Activated CD4-positive, alpha-beta T cell treated with anti-CD3 and anti-CD28 coated beads, Interleukin-10, Interleukin-2, amounts not matched to agents 100 ng/mL and 50 ng/mL, durations not matched to agents 16 hours and 8 hours (primary cell): ENCODE measurements at regions not wholly inside any gene's neighbourhood (a gene's known extent, or its start where the extent isn't known, plus 50 kb on each side); places are given as distances from the start of the nearest gene placed in this dataset.
"Not testable (repeated sequence)": the region's sequence is repeated elsewhere in the genome, so short reads cannot be mapped to it uniquely, and the experiment has no call there.

Experiments used
- DNase-seq: peaks from one replicate; pipeline ENCODE4 v3.0.0-alpha.2; 2020

- DNase-seq = no peak
These were observed 517.6 kb upstream of the CCDC179 start for GRCh38 chr11:23377909-23378308.

- no peak for DNase-seq
These were observed 530.8 kb upstream of the CCDC179 start for GRCh38 chr11:23391031-23391430.

GRCh38 chr11:23398052-23398451 is 537.8 kb upstream of the CCDC179 start:
- DNase-seq = no peak

- no peak for DNase-seq
These were observed 539.7 kb upstream of the CCDC179 start for GRCh38 chr11:23399995-23400394.

GRCh38 chr11:23403210-23404185 is 543.2 kb upstream of the CCDC179 start:
- DNase-seq = no peak

GRCh38 chr11:23404225-23405160 is 544.2 kb upstream of the CCDC179 start:
- DNase-seq = no peak

GRCh38 chr11:23405350-23405937 is 545.2 kb upstream of the CCDC179 start:
- DNase-seq = no peak

- no peak for DNase-seq
These were observed 546.0 kb upstream of the CCDC179 start for GRCh38 chr11:23406131-23406819.

- no peak for DNase-seq
These were observed 552.8 kb upstream of the CCDC179 start for GRCh38 chr11:23413057-23413456.

GRCh38 chr11:23423104-23423503 is 562.8 kb upstream of the CCDC179 start:
- no peak for DNase-seq

GRCh38 chr11:23423656-23424055 is 563.4 kb upstream of the CCDC179 start:
- no peak for DNase-seq

- no peak for DNase-seq
These were observed 565.1 kb upstream of the CCDC179 start for GRCh38 chr11:23425381-23425780.

GRCh38 chr11:23429569-23429968 is 569.3 kb upstream of the CCDC179 start:
- DNase-seq = no peak

GRCh38 chr11:23453522-23453921 is 593.2 kb upstream of the CCDC179 start:
- no peak for DNase-seq

GRCh38 chr11:23455321-23455891 is 595.1 kb upstream of the CCDC179 start:
- DNase-seq = no peak

GRCh38 chr11:23457641-23458040 is 597.4 kb upstream of the CCDC179 start:
- no peak for DNase-seq

- DNase-seq = no peak
These were observed 611.6 kb upstream of the CCDC179 start for GRCh38 chr11:23471878-23472277.

- no peak for DNase-seq
These were observed 613.5 kb upstream of the CCDC179 start for GRCh38 chr11:23473782-23474181.

GRCh38 chr11:23480736-23481135 is 620.5 kb upstream of the CCDC179 start:
- no peak for DNase-seq

GRCh38 chr11:23484146-23484545 is 623.9 kb upstream of the CCDC179 start:
- not testable (repeated sequence) for DNase-seq

- not testable (repeated sequence) for DNase-seq
These were observed 624.3 kb upstream of the CCDC179 start for GRCh38 chr11:23484618-23485017.
